K562 (cell line): ENCODE measurements at regions not wholly inside any gene's neighbourhood (a gene's known extent, or its start where the extent isn't known, plus 50 kb on each side); places are given as distances from the start of the nearest gene placed in this dataset.

Source experiments
- ATAC-seq: fragments of 200-7000 bp; cut with Tn5 transposase; 3 replicates; pipeline ENCODE4 v1.9.1; 2020; ENCODE audit warnings: moderate library complexity
- BruUV-seq: library from RNA; stranded (reverse); fragments of 400-500 nt; replicated peaks from 2 replicates; lab custom pipeline; 2021; lab: Mats Ljungman, UMichigan
- CTCF ChIA-PET: fragments of 300-600 bp; formaldehyde crosslinking; extraction: SDS; loops from one replicate; lab custom pipeline; 2021; ENCODE audit warnings: low intra/inter-chr PET ratio; lab: Yijun Ruan, JAX
- POLR2A ChIA-PET: fragments of 300-600, 350-650 bp; sonication (Branson Sonifier 250); formaldehyde crosslinking; extraction: SDS; loops from one replicate; lab custom pipeline; 2021; ENCODE audit warnings: antibody characterized with exemption, inconsistent platforms; lab: Yijun Ruan, JAX
- DNase-seq, 4 experiments: peaks; one replicate each; pipeline versions ENCODE4 v3.0.0 to v3.0.0-alpha.2; 2011 to 2018; ENCODE audit warnings: low spot score in 3 of 4, mixed read lengths in 3 of 4; ENCODE audit errors: extremely low read depth in 1 of 4
- FAIRE-seq: peaks from 2 replicates; lab custom pipeline; 2011; peaks lifted over from hg19 to GRCh38; lab: Jason Lieb, UNC
- H2AFZ ChIP-seq: 2 replicates; pipeline ENCODE4 v1.6.0; 2011; ENCODE audit warnings: low read depth, low read length, control low read depth, inconsistent platforms
- H3K27ac ChIP-seq: fragments of 200-600 bp; 3 replicates; pipeline ENCODE4 v1.8.0; 2011; ENCODE audit warnings: low read depth, mild to moderate bottlenecking, control low read depth, inconsistent platforms, low read length, moderate library complexity, mixed read lengths; ENCODE audit errors: extremely low read depth
- H3K27me3 ChIP-seq, 2 experiments: fragments of 300-600 bp in 1 of 2; 2 replicates in 1 of 2; 3 replicates in 1 of 2; pipeline versions ENCODE4 v1.6.0 to v1.8.0; 2011; ENCODE audit warnings: inconsistent platforms in 2 of 2, low read length in 2 of 2, mild to moderate bottlenecking in 1 of 2, mixed read lengths in 1 of 2, moderate library complexity in 1 of 2; ENCODE audit not compliant: control insufficient read depth in 2 of 2, insufficient read depth in 2 of 2
- H3K36me3 ChIP-seq: fragments of 300-600 bp; 3 replicates; pipeline ENCODE4 v1.8.0; 2011; ENCODE audit warnings: mild to moderate bottlenecking, low read length, inconsistent platforms; ENCODE audit not compliant: control insufficient read depth, insufficient read depth
- H3K4me1 ChIP-seq, 2 experiments: fragments of 200-600 bp in 1 of 2; replicated peaks in 1 of 2; 2 replicates in 1 of 2; 3 replicates in 1 of 2; pipeline versions ENCODE4 v1.5.1 to v1.8.0; 2011; ENCODE audit warnings: inconsistent platforms in 2 of 2, low read length in 2 of 2, mild to moderate bottlenecking in 1 of 2, mixed read lengths in 1 of 2, moderate library complexity in 1 of 2; ENCODE audit not compliant: control insufficient read depth in 2 of 2, insufficient read depth in 2 of 2
- H3K4me2 ChIP-seq: 2 replicates; pipeline ENCODE4 v1.6.1; 2011; ENCODE audit warnings: low read length, control low read depth, inconsistent platforms, mixed read lengths; ENCODE audit not compliant: insufficient read depth
- H3K4me3 ChIP-seq: fragments of 200-600 bp; sonication (generic), shearing (Covaris generic); 2 replicates; pipeline ENCODE4 v1.5.1; 2016; ENCODE audit warnings: control low read depth, inconsistent platforms
- H3K79me2 ChIP-seq: fragments of 200-600 bp; 3 replicates; pipeline ENCODE4 v1.8.0; 2011; ENCODE audit warnings: low read length, inconsistent platforms; ENCODE audit not compliant: control insufficient read depth, insufficient read depth
- H3K9ac ChIP-seq, 2 experiments: 2 replicates each; pipeline versions ENCODE4 v1.6.0 to v1.6.1; 2011; ENCODE audit warnings: low read depth in 2 of 2, low read length in 2 of 2, control low read depth in 1 of 2, inconsistent platforms in 1 of 2, mild to moderate bottlenecking in 1 of 2, mixed read lengths in 1 of 2; ENCODE audit not compliant: insufficient read depth in 1 of 2
- H3K9me1 ChIP-seq: one replicate; pipeline ENCODE4 v1.6.0; 2011; ENCODE audit warnings: inconsistent platforms, mild to moderate bottlenecking, low read length, moderate library complexity; ENCODE audit not compliant: control insufficient read depth, insufficient read depth
- H3K9me3 ChIP-seq: replicated peaks from 2 replicates; pipeline ENCODE4 v1.5.1; 2011; ENCODE audit warnings: low read depth, low read length, inconsistent platforms; ENCODE audit not compliant: control insufficient read depth, insufficient read depth
- H4K20me1 ChIP-seq: replicated peaks from 2 replicates; pipeline ENCODE4 v1.6.1; 2011; ENCODE audit warnings: low read length, inconsistent platforms, mixed read lengths; ENCODE audit not compliant: control insufficient read depth, insufficient read depth
- CXXC5 ChIP-seq: fragments of 250-450 bp; sonication (Bioruptor Pico); IDR thresholded peaks from 2 replicates; pipeline ENCODE4 v1.8.0; 2022; ENCODE audit warnings: inconsistent platforms, mild to moderate bottlenecking, moderate library complexity
- MEF2D ChIP-seq: conservative IDR thresholded peaks from 2 replicates; pipeline ENCODE4 v1.6.1; 2016; ENCODE audit warnings: low read depth, missing genetic modification characterization, missing compliant biosample characterization
- NCOR1 ChIP-seq: fragments of 450-650 bp; IDR thresholded peaks from 2 replicates; pipeline ENCODE4 v1.6.1; 2016; ENCODE audit warnings: mild to moderate bottlenecking, moderate library complexity
- NFIX ChIP-seq: fragments of 250-450 bp; sonication (Bioruptor Pico); IDR thresholded peaks from 2 replicates; pipeline ENCODE4 v1.4.0; 2020; ENCODE audit warnings: low read depth, mild to moderate bottlenecking, moderate library complexity
- ZBTB1 ChIP-seq: sonication (generic); formaldehyde crosslinking; IDR thresholded peaks from 2 replicates; pipeline ENCODE4 v1.8.1; 2023; ENCODE audit warnings: missing genetic modification reagents, low read depth, mild to moderate bottlenecking, borderline replicate concordance
- WGBS: fragments of 100-300 bp; shearing (Covaris generic); methylation state at CpG from one replicate; pipeline ENCODE4 v1.1.6; 2016; ENCODE audit warnings: low coverage, mixed read lengths; ENCODE audit not compliant: insufficient coverage; ENCODE audit errors: missing lambda C conversion rate; 5-methylcytosine and 5-hydroxymethylcytosine counted together
- in situ Hi-C: fragments of 300-500 bp; cut with MboI; formaldehyde crosslinking; loops from 4 replicates; pipeline ENCODE4 v1.15.0; 2018; ENCODE audit warnings: inconsistent platforms, mixed read lengths
- intact Hi-C: fragments of 100-400 bp; cut with micrococcal nuclease; formaldehyde crosslinking; loops from 2 replicates; pipeline ENCODE4 v1.14.2; 2022
- TF ChIP-seq, protein P1 (sequence below): fragments of 450-650 bp; IDR thresholded peaks from 2 replicates; pipeline ENCODE4 v1.6.1; 2017; ENCODE audit warnings: mild to moderate bottlenecking, moderate library complexity
- TF ChIP-seq, protein P2 (sequence below): fragments of 450-650 bp; IDR thresholded peaks from 2 replicates; pipeline ENCODE4 v1.6.1; 2016; ENCODE audit warnings: missing biosample characterization, missing genetic modification characterization

DNA sequence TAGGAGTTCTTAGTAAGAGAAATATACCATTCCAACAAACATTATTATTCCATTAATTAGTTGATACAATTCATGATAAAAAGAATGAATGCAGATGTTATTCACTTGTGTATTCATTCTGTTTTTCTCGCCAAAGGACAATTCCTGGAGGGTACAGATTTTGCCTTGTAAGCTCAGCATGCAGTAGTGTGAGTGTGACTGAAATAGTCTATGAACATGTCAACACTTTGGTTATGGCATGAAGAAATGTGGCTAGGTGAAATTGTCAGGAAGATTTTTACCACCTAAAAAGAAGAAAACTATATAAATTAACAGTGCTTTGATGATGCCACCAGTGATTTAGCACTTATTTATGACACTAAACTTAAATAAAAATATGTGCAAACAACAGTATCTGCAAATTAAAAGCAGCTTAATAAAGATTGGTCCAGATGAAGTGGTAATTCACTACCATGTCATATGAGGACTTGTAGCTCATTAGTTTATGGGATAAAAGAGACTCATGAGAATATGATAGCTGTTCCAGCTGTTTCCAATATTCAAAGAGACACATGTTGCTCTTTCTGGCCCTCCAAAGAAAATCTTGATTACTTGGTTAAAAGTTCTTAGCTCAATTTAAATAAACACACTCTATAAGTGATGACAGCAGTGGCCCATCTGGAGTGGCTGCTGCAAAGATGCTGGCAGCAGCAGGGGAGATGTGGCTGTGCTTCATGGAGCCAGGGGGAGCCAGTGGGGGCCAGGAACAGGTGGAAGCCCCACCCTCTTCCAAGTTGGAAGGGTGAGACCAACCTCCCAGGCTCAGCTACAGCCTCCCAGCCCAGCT is 165.0 kb downstream of the CDH19 start:
- TF ChIP-seq NCOR1 (no peak), NFIX (CRISPR knock-in tag) (no peak), MEF2D (tag) (no peak), CXXC5 (CRISPR knock-in tag) (no peak), ZBTB1 (no peak)
- TF ChIP-seq, protein P1, sequence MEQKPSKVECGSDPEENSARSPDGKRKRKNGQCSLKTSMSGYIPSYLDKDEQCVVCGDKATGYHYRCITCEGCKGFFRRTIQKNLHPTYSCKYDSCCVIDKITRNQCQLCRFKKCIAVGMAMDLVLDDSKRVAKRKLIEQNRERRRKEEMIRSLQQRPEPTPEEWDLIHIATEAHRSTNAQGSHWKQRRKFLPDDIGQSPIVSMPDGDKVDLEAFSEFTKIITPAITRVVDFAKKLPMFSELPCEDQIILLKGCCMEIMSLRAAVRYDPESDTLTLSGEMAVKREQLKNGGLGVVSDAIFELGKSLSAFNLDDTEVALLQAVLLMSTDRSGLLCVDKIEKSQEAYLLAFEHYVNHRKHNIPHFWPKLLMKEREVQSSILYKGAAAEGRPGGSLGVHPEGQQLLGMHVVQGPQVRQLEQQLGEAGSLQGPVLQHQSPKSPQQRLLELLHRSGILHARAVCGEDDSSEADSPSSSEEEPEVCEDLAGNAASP = no peak
- TF ChIP-seq, protein P2, sequence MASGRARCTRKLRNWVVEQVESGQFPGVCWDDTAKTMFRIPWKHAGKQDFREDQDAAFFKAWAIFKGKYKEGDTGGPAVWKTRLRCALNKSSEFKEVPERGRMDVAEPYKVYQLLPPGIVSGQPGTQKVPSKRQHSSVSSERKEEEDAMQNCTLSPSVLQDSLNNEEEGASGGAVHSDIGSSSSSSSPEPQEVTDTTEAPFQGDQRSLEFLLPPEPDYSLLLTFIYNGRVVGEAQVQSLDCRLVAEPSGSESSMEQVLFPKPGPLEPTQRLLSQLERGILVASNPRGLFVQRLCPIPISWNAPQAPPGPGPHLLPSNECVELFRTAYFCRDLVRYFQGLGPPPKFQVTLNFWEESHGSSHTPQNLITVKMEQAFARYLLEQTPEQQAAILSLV (tag) = no peak
- WGBS = 0% methylated on average over 1 of the region's 1 CpG
- Histone ChIP-seq H2AFZ (no peak overlapping the region), H3K9ac (no peak overlapping the region), H4K20me1 (no peaks in the 10 kb centered on the region), H3K36me3 (no peaks in the 10 kb centered on the region), H3K9me3 (no peaks in the 10 kb centered on the region), H3K4me2 (no peak overlapping the region), H3K9me1 (no peaks in the 10 kb centered on the region), H3K79me2 (no peaks in the 10 kb centered on the region), H3K4me3 (no peak overlapping the region), H3K4me1 (no peaks in the 10 kb centered on the region), H3K27me3 (no peaks in the 10 kb centered on the region), H3K27ac (no peak overlapping the region)
- CTCF ChIA-PET = no interaction called here
- FAIRE-seq (no peak), DNase-seq (no peak), ATAC-seq (no peak)
- no TSS peak for BruUV-seq
- POLR2A ChIA-PET = interaction anchor here (0.5 kb wide), 1 partner anchor 690 kb away, joined by 3 read pairs; no protein-coding TSS in a partner anchor
- intact Hi-C loops (no loop called here), in situ Hi-C loops (no loop called here)
